IMR-90 (cell line): ENCODE measurements at regions not wholly inside any gene's neighbourhood (a gene's known extent, or its start where the extent isn't known, plus 50 kb on each side); places are given as distances from the start of the nearest gene placed in this dataset.

ENCODE experiments used
- ATAC-seq: fragments of 200-7000 bp; cut with Tn5 transposase; 2 replicates; pipeline ENCODE4 v1.9.1; 2020; ENCODE audit warnings: low read depth, mild to moderate bottlenecking, moderate library complexity
- BruUV-seq: library from RNA; stranded (reverse); fragments of 400-500 nt; replicated peaks from 2 replicates; lab custom pipeline; 2021; lab: Mats Ljungman, UMichigan
- CTCF ChIA-PET: fragments of 300-600 bp; formaldehyde crosslinking; extraction: SDS; loops from one replicate; lab custom pipeline; 2021; ENCODE audit warnings: antibody characterized with exemption; lab: Yijun Ruan, JAX
- POLR2A ChIA-PET: fragments of 300-600 bp; sonication (Branson Sonifier 250); formaldehyde crosslinking; loops from one replicate; lab custom pipeline; 2022; ENCODE audit warnings: antibody characterized with exemption; ENCODE audit not compliant: unreplicated experiment; lab: Charles Lee
- DNase-seq: peaks from one replicate; pipeline ENCODE4 v3.0.0; 2013
- H2AFZ ChIP-seq: replicated peaks from 2 replicates; pipeline ENCODE3; 2013; ENCODE audit warnings: low read length, mild to moderate bottlenecking; ENCODE audit not compliant: poor library complexity
- H2AK5ac ChIP-seq: 2 replicates; pipeline ENCODE4 v1.6.1; 2013; ENCODE audit warnings: low read depth, low read length, inconsistent platforms
- H2AK9ac ChIP-seq: replicated peaks from 2 replicates; pipeline ENCODE3; 2013; ENCODE audit warnings: mild to moderate bottlenecking, low read depth, low read length, moderate library complexity; ENCODE audit not compliant: poor library complexity
- H2BK120ac ChIP-seq: 2 replicates; pipeline ENCODE4 v1.6.1; 2013; ENCODE audit warnings: low read depth, low read length, inconsistent platforms
- H2BK15ac ChIP-seq: 3 replicates; pipeline ENCODE4 v1.6.1; 2013; ENCODE audit warnings: low read depth, low read length, inconsistent platforms
- H2BK20ac ChIP-seq: 2 replicates; pipeline ENCODE4 v1.6.1; 2013; ENCODE audit warnings: low read depth, mild to moderate bottlenecking, inconsistent platforms, low read length, moderate library complexity
- H2BK5ac ChIP-seq: 2 replicates; pipeline ENCODE4 v1.6.1; 2013; ENCODE audit warnings: mild to moderate bottlenecking, low read depth, low read length, inconsistent platforms; ENCODE audit not compliant: poor library complexity, severe bottlenecking
- H3K14ac ChIP-seq: replicated peaks from 2 replicates; pipeline ENCODE4 v1.6.1; 2013; ENCODE audit warnings: low read depth, low read length, inconsistent platforms
- H3K18ac ChIP-seq: 2 replicates; pipeline ENCODE4 v1.6.1; 2013; ENCODE audit warnings: low read depth, low read length, control low read depth
- H3K23ac ChIP-seq: 2 replicates; pipeline ENCODE4 v1.6.1; 2013; ENCODE audit warnings: low read depth, low read length, inconsistent platforms
- H3K27ac ChIP-seq: 2 replicates; pipeline ENCODE4 v1.5.1; 2013; ENCODE audit warnings: mild to moderate bottlenecking, control low read depth, low read length; ENCODE audit not compliant: insufficient read depth
- H3K27me3 ChIP-seq: 2 replicates; pipeline ENCODE4 v1.6.1; 2013; ENCODE audit warnings: low read length; ENCODE audit not compliant: control insufficient read depth, insufficient read depth
- H3K36me3 ChIP-seq: 2 replicates; pipeline ENCODE4 v1.6.1; 2013; ENCODE audit warnings: low read length, mixed read lengths; ENCODE audit not compliant: control insufficient read depth, insufficient read depth
- H3K4ac ChIP-seq: 2 replicates; pipeline ENCODE4 v1.6.1; 2013; ENCODE audit warnings: low read depth, low read length, inconsistent platforms
- H3K4me1 ChIP-seq: 2 replicates; pipeline ENCODE4 v1.6.1; 2013; ENCODE audit warnings: low read length, mixed read lengths; ENCODE audit not compliant: control insufficient read depth, insufficient read depth
- H3K4me2 ChIP-seq: 2 replicates; pipeline ENCODE4 v1.6.1; 2013; ENCODE audit warnings: low read depth, mild to moderate bottlenecking, control low read depth, low read length, moderate library complexity
- H3K4me3 ChIP-seq: 2 replicates; pipeline ENCODE4 v1.5.1; 2013; ENCODE audit warnings: low read depth, mild to moderate bottlenecking, control low read depth, low read length, moderate library complexity; ENCODE audit not compliant: insufficient read depth
- H3K56ac ChIP-seq: 2 replicates; pipeline ENCODE4 v1.6.1; 2013; ENCODE audit warnings: low read length, inconsistent platforms; ENCODE audit not compliant: insufficient read depth; ENCODE audit errors: extremely low read depth
- H3K79me1 ChIP-seq, 2 experiments: 2 replicates each; pipeline ENCODE4 v1.6.1; 2013; ENCODE audit warnings: low read length in 2 of 2, inconsistent platforms in 1 of 2, low read depth in 1 of 2
- H3K9ac ChIP-seq: 2 replicates; pipeline ENCODE4 v1.6.1; 2013; ENCODE audit warnings: low read depth, low read length, control low read depth
- H3K9me1 ChIP-seq: 2 replicates; pipeline ENCODE4 v1.6.1; 2013; ENCODE audit warnings: low read length, inconsistent platforms; ENCODE audit not compliant: insufficient read depth
- H3K9me3 ChIP-seq: 2 replicates; pipeline ENCODE4 v1.6.1; 2013; ENCODE audit warnings: low read length; ENCODE audit not compliant: control insufficient read depth, insufficient read depth
- H4K20me1 ChIP-seq: 2 replicates; pipeline ENCODE4 v1.6.1; 2013; ENCODE audit warnings: low read length, inconsistent platforms; ENCODE audit not compliant: insufficient read depth
- H4K5ac ChIP-seq: 2 replicates; pipeline ENCODE4 v1.6.1; 2013; ENCODE audit warnings: mild to moderate bottlenecking, low read depth, low read length, control low read depth
- H4K8ac ChIP-seq, 2 experiments: 2 replicates each; pipeline ENCODE4 v1.6.1; 2013; ENCODE audit warnings: low read depth in 2 of 2, low read length in 2 of 2, control low read depth in 1 of 2, inconsistent platforms in 1 of 2
- H4K91ac ChIP-seq: 2 replicates; pipeline ENCODE4 v1.6.1; 2013; ENCODE audit warnings: low read depth, low read length, inconsistent platforms; ENCODE audit not compliant: insufficient read depth
- BHLHE40 ChIP-seq: fragments of 150-350 bp; IDR thresholded peaks from 2 replicates; pipeline ENCODE4 v1.6.1; 2016; ENCODE audit warnings: mild to moderate bottlenecking, low read depth, low read length
- CEBPB ChIP-seq: IDR thresholded peaks from 2 replicates; pipeline ENCODE4 v1.6.1; 2012; ENCODE audit warnings: low read depth, low read length, improper control_type of control experiment
- CHD1 ChIP-seq: IDR thresholded peaks from 2 replicates; pipeline ENCODE4 v1.6.1; 2012; ENCODE audit warnings: low read depth, low read length, improper control_type of control experiment
- CTCF ChIP-seq: conservative IDR thresholded peaks from 2 replicates; pipeline ENCODE4 v1.5.1; 2012; ENCODE audit warnings: mild to moderate bottlenecking, low read depth, low read length, improper control_type of control experiment
- FOS ChIP-seq: fragments of 150-350 bp; IDR thresholded peaks from 2 replicates; pipeline ENCODE4 v1.6.1; 2016; ENCODE audit warnings: low read depth, low read length
- MAFK ChIP-seq: IDR thresholded peaks from 2 replicates; pipeline ENCODE4 v1.6.1; 2012; ENCODE audit warnings: low read depth, low read length, improper control_type of control experiment
- MAZ ChIP-seq: IDR thresholded peaks from 2 replicates; pipeline ENCODE4 v1.6.1; 2012; ENCODE audit warnings: low read depth, mild to moderate bottlenecking, low read length, improper control_type of control experiment, moderate library complexity, borderline replicate concordance
- MXI1 ChIP-seq: IDR thresholded peaks from 2 replicates; pipeline ENCODE4 v1.6.1; 2012; ENCODE audit warnings: low read depth, mild to moderate bottlenecking, low read length, moderate library complexity, borderline replicate concordance
- NFE2L2 ChIP-seq: fragments of 150-350 bp; IDR thresholded peaks from 2 replicates; pipeline ENCODE4 v1.6.1; 2016; ENCODE audit warnings: low read depth, mild to moderate bottlenecking, low read length
- POLR2A ChIP-seq: IDR thresholded peaks from 2 replicates; pipeline ENCODE4 v1.6.1; 2012; ENCODE audit warnings: mild to moderate bottlenecking, low read depth, low read length
- RAD21 ChIP-seq: IDR thresholded peaks from 2 replicates; pipeline ENCODE4 v1.6.1; 2012; ENCODE audit warnings: low read length, improper control_type of control experiment
- RCOR1 ChIP-seq: IDR thresholded peaks from 2 replicates; pipeline ENCODE4 v1.6.1; 2012; ENCODE audit warnings: mild to moderate bottlenecking, low read length, improper control_type of control experiment; ENCODE audit not compliant: insufficient replicate concordance
- RFX5 ChIP-seq: IDR thresholded peaks from 2 replicates; pipeline ENCODE4 v1.8.0; 2012; ENCODE audit warnings: low read depth, mild to moderate bottlenecking, low read length, moderate library complexity
- SMC3 ChIP-seq: fragments of 150-350 bp; IDR thresholded peaks from 2 replicates; pipeline ENCODE4 v1.6.1; 2016; ENCODE audit warnings: low read depth, mild to moderate bottlenecking, antibody characterized with exemption, low read length, moderate library complexity
- USF2 ChIP-seq: fragments of 150-350 bp; IDR thresholded peaks from 2 replicates; pipeline ENCODE4 v1.6.1; 2017; ENCODE audit warnings: mild to moderate bottlenecking, antibody characterized with exemption, low read length, low read depth
- WGBS, 2 experiments: methylation state at CpG; one replicate each; pipeline versions ENCODE4 v1.1.5 to v1.1.7; 2013; ENCODE audit warnings: missing lambda C conversion rate in 2 of 2; ENCODE audit not compliant: insufficient read length in 1 of 2; ENCODE audit errors: extremely low coverage in 2 of 2; 5-methylcytosine and 5-hydroxymethylcytosine counted together
- dilution Hi-C: fragments of 300-500 bp; cut with HindIII; formaldehyde crosslinking; loops from one replicate; pipeline ENCODE4 v1.14.3; 2018; ENCODE audit warnings: low sequenced_read_pairs; ENCODE audit not compliant: unreplicated experiment
- in situ Hi-C: fragments of 300-500 bp; cut with MboI; formaldehyde crosslinking; loops from 3 replicates; pipeline ENCODE4 v1.14.3; 2019; ENCODE audit warnings: low sequenced_read_pairs, inconsistent platforms, mixed read lengths
- intact Hi-C: fragments of 100-400 bp; cut with micrococcal nuclease; formaldehyde crosslinking; loops from 2 replicates; pipeline ENCODE4 v1.10.0; 2022
- TF ChIP-seq, protein P1 (sequence below): fragments of 150-350 bp; IDR thresholded peaks from 2 replicates; pipeline ENCODE4 v1.6.1; 2016; ENCODE audit warnings: low read depth, mild to moderate bottlenecking, low read length, moderate library complexity, borderline replicate concordance

DNA sequence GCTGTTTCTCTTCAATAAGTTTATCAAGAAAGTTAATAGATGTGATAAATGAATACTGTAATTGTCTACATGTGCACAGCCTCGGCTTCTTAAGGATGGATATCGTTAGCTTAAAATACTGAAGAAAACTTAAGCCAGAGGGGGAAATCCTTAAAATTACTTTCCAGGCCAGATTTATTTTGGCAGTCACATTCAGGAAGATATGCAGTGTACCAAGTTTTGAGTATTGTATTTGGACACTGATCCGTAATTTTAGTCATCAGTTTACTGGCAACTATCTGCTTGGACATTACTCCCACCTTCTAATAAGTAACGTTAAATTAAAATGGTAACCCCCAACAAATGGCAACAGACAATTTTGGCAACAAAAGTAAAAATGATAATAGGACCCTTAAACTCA lies 770.0 kb upstream of the ZEB2 start:
- Histone ChIP-seq H3K14ac (no peak overlapping the region), H3K27ac (no peak overlapping the region), H2AK9ac (no peak overlapping the region), H2BK20ac (no peak overlapping the region), H3K18ac (no peak overlapping the region), H3K23ac (no peak overlapping the region), H2AFZ (no peak overlapping the region), H4K8ac (no peak overlapping the region), H3K36me3 (no peaks in the 10 kb centered on the region), H2BK120ac (no peak overlapping the region), H3K4me2 (no peak overlapping the region), H4K5ac (no peak overlapping the region), H3K79me1 (no peaks in the 10 kb centered on the region), H2AK5ac (no peak overlapping the region), H3K56ac (no peak overlapping the region), H3K9me1 (no peaks in the 10 kb centered on the region), H3K4me1 (peaks cover 2% of the 10 kb centered on the region; the same call in 1 of the 2 replicates), H3K9me3 (no peaks in the 10 kb centered on the region), H3K4me3 (no peak overlapping the region), H4K20me1 (no peaks in the 10 kb centered on the region), H2BK5ac (no peak overlapping the region), H3K4ac (no peak overlapping the region), H3K9ac (no peak overlapping the region), H4K91ac (no peak overlapping the region), H2BK15ac (no peak overlapping the region), H3K27me3 (no peaks in the 10 kb centered on the region)
- TF ChIP-seq NFE2L2: no peak
- no peak for TF ChIP-seq RFX5
- TF ChIP-seq RCOR1: no peak
- TF ChIP-seq FOS: no peak
- TF ChIP-seq MAZ: no peak
- no peak for TF ChIP-seq BHLHE40
- no peak for TF ChIP-seq MXI1
- no peak for TF ChIP-seq SMC3
- TF ChIP-seq, protein P1, sequence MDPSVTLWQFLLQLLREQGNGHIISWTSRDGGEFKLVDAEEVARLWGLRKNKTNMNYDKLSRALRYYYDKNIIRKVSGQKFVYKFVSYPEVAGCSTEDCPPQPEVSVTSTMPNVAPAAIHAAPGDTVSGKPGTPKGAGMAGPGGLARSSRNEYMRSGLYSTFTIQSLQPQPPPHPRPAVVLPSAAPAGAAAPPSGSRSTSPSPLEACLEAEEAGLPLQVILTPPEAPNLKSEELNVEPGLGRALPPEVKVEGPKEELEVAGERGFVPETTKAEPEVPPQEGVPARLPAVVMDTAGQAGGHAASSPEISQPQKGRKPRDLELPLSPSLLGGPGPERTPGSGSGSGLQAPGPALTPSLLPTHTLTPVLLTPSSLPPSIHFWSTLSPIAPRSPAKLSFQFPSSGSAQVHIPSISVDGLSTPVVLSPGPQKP: no peak
- TF ChIP-seq RAD21: no peak
- no peak for TF ChIP-seq USF2
- no peak for TF ChIP-seq CTCF
- no peak for TF ChIP-seq POLR2A
- no peak for TF ChIP-seq CEBPB
- TF ChIP-seq MAFK: no peak
- TF ChIP-seq CHD1: no peak
- no peak for DNase-seq
- ChIA-PET POLR2A (no interaction called here), CTCF (no interaction called here)
- in situ Hi-C loops: no loop called here
- no TSS peak for BruUV-seq
- 100% methylated on average over 1 of the region's 4 CpGs; no CpG with 5 or more reads in 1 of the 2 experiments for WGBS, 2 experiments
- dilution Hi-C loops: no loop called here
- intact Hi-C loops: no loop called here
- no peak for ATAC-seq
